GM21825 (cell line): ENCODE measurements at regions not wholly inside any gene's neighbourhood (a gene's known extent, or its start where the extent isn't known, plus 50 kb on each side); places are given as distances from the start of the nearest gene placed in this dataset.
"Not testable (repeated sequence)": the region's sequence is repeated elsewhere in the genome, so short reads cannot be mapped to it uniquely, and the experiment has no call there.

Source experiments
- ATAC-seq: cut with Tn5 transposase; IDR thresholded peaks from one replicate; pipeline ENCODE4 v1.9.1; 2021; ENCODE audit warnings: mild to moderate bottlenecking, moderate library complexity; ENCODE audit not compliant: unreplicated experiment

DNA sequence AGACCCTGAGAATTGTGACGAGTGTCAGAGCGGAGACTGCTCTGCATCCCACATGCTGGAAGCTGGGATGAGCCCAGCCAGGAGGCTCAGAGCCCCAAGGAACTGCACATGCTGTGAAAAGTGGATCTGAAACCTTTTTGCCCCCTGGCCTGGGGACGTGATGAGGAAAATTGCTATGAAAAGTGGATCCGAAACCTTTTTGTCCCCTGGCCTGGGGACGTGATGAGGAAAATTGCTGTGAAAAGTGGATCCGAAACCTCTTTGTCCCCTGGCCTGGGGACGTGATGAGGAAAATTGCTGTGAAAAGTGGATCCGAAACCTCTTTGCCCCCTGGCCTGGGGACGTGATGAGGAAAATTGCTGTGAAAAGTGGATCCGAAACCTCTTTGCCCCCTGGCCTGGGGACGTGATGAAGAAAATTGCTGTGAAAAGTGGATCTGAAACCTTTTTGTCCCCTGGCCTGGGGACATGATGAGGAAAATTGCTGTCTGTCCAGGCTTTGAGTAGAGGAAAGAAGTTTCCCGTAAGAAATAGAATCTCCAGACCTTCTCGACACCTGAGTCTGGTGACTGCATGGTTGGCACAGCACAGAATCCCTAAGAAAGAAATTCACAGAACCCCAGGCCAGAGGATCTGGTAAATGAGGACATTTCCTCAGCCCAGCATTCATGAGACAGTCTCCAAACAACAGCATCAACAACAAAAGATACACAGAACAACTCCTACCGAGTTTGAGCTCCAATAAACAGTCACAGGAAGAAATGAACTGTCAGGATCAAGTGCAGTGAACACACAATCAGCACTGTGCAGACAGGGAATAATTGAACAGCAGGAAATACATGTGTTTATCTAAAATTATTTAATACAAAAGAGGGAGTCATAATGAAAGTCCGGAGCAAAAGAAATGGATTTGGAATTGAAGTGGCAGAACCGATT lies 188.8 kb downstream of the LAT start:
- ATAC-seq = not testable (repeated sequence)

DNA sequence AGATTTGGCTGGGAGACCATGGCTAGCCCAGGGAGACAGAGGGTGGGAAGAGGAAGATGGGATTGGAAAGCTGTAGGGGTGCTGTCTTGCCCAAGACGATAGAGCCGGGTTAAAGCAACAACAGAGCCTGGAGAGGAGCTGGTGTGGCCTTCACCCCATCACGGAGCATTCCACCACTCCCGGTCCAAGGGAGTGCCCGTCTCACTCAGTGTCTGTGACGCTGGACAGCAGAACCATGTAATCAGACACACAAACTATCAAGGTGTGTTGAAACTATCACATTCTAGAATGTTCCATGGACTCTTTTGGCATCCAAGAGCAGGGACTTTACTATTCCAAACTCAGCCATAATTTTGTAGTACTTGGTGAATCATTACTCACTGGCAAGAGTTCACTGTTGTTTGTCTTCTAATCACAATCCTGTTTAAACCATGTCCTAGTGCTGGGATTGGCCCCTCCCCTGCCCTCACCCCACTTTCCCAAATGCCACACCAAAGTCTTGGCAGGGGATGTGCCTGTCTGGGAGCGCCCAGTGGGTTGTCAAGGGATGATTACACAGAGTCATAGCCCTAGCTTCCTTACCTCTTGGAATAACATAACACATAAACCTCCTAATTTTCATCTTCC lies 187.4 kb downstream of the LAT start:
- ATAC-seq = not testable (repeated sequence)

DNA sequence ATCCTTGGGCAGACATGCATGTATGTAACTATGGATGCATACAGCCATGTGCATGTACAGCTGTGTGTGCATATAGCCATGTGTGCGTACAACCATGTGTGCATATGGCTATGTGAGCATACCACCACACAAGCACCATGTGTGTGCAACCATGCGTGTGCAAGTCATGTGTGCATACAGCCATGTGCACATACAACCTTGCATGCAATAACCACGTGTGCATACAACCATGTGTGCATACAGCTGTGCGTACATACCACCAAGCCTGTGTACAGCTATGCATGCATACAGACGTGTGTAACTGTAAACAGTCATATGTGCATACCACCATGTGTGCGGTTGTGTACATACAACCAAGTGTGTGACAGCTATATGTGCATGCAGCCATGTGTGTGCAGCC lies 186.4 kb downstream of the LAT start:
- not testable (repeated sequence) for ATAC-seq

DNA sequence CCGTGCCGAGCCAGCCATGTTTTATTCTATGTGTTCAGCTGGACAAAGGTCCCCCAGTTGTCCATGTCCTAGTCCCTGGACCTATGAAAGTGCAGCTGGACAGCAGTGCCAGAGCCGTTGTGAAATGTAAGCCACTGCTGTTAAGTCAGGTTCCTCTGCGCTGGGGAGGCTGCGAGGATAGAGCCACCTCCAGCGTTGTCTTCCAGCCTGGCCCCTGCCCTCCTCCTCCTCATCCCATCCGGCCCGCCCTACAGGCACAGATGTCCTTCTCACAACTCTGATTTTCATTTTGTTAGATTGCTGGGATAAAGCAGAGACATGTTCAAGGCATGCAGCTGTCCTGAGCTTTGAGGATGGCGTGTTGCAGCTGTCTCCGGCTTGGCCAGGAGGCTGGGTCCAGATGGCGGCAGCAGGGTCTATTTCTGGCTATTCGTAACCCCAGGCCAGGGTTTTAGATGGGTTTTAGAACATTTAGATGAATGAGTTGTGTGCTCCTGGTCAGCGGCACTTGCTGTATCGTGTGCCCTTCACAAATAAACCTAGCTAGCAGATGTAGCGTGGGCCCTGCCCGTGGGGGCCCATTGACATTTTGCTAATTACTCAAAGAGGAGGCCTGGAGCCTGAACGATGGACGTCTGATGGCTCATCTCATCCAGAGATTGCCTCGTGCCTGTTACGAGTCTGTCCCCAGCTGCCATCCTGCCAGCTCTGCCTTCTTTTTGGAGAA lies 185.7 kb downstream of the LAT start:
- not testable (repeated sequence) for ATAC-seq

DNA sequence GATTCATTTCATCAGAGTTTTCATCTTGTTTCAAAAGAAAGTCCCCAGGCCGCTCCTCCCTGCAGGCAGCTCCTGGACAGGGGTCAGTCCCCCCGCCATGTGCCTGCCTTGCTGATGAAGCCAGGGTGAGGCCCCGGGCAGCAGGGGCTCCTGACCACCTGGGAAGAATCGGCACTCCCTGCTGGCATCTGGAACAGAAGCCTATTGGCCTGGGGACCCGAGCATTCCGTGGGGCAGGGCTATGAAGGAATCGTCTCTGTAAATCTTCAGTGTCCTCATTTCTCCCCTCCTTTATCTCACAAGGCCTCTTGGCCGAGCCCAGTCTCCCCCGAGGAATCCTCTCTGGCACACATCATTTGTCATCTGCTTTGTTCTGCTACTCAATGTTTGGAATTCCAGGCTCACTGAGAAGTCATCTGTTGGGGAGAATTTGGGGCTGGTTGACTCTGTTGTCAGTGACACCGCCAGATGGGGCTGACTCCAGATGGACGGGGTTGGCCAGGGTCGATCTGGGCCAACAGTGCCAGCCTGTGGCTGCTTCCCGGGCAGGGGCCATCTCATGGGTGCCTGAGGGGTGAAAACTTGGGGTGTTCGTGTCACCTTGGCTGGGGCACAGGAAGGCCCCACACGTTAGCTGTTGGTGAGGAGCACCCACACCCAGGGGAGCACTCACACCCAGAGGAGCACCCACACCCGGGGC lies 184.6 kb downstream of the LAT start:
- ATAC-seq = not testable (repeated sequence)

DNA sequence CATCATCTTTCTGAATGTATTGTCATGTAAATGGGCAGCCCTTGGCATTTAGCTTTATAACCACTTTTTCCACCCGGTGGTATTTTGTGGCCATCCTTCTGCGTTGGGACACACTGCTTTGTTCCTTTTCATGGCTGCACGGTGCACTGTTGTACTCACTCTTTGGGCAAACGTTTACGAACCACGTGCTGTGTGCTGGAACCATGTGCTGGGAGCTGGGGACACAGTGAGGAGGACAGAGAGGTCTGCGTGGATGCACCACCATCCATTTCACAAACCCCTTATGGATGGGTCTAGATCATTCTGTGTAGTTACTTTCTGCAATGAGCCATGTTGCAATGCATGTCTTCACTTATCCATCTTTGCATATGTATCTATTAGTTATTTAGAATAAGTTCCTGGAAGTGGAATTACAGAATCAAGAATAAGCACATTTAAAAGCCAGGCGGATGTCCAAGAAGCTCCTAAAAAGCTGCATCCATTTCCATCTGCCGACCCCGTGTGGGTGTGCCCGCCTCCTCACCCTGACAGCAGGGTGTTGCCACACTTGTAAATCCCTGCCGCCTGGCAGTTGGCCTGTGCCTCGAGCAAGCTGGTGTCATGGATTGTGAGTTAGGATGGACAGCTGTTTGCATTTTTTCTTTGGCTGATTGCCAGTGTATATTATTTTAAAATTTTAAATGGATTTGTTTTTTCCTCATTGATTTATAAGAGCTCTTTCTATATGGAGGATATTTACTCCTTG lies 183.8 kb downstream of the LAT start:
- not testable (repeated sequence) for ATAC-seq

DNA sequence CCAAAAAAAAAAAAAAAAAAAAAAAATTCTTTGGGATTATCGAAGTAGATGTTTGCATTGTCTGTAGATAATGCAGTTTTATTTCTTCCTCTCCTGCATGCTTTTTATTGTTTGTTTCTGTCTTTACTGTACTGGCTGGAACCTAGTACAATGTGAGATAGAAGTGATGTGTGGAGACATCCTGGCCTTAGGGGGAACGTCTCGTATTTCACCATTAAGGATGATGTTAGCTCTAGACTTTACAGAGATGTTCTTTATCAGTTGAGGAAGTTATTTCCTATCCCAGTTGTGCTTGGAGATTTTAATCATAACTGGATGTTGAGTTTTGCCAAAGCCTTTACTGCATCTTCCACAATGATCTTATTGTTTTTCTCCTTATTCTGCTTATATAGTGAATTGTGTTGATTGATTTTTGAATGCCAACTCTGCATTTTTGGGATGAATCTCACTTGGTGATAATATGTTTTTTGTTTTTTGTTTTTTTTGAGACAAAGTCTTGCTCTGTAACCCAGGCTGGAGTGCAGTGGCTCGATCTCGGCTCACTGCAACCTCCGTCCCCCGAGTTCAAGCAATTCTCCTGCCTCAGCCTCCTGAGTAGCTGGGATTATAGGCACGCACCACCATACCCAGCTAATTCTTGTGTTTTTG lies 179.7 kb downstream of the LAT start:
- ATAC-seq = not testable (repeated sequence)

DNA sequence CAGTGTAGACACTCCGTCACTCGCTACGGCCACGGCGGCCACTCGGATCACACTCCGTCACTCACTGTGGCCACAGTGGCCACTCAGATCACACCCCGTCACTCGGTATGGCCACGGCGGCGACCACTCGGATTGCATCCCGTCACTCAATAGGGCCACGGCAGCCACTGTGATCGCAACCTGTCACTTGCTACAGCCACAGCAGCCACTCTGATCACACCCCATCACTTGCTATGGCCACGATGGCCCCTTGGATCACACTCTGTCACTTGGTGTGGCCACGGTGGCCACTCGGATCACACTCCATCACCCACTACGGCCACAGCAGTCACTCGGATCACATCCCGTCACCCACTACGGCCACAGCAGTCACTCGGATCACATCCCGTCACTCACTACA lies 175.3 kb downstream of the LAT start:
- not testable (repeated sequence) for ATAC-seq

DNA sequence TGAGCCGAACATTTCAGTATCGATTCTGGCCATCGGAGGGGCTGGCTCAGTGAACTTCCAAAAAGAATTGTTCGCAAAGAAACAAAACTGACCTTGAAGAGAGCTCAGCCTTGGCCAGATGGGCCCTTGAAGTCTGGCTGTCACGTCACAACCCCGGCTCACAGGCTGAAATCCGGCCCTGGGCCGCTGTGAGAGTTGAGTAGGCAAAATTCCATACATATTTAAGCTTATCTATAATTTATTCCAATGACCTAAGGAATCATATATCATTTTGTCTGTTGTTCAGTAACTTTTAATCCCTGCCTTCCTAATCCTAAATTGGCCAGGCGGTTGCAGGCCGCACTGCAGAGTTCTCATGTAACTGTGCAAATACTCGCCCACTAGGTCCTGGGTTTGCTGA lies 174.8 kb downstream of the LAT start:
- ATAC-seq = not testable (repeated sequence)

DNA sequence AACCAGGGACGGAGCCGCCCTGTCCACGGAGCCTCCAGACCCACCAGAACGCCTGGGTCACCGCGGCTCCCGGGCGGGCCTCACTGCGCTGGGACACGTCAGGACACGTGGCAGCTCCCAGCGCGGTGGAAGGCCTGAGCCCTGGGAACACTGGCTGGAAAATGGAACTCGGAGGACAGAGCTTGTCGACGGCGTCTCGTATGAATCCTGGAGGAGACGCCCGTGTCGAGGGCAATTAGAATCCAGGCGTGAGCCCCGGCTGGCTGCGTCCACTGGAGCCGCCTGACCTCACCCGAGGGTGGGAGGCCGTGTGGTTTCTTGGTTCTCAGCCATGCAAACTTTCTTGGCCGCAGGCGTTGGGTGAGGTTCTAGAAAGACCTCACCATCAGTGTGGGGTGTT lies 173.9 kb downstream of the LAT start:
- ATAC-seq = no peak

DNA sequence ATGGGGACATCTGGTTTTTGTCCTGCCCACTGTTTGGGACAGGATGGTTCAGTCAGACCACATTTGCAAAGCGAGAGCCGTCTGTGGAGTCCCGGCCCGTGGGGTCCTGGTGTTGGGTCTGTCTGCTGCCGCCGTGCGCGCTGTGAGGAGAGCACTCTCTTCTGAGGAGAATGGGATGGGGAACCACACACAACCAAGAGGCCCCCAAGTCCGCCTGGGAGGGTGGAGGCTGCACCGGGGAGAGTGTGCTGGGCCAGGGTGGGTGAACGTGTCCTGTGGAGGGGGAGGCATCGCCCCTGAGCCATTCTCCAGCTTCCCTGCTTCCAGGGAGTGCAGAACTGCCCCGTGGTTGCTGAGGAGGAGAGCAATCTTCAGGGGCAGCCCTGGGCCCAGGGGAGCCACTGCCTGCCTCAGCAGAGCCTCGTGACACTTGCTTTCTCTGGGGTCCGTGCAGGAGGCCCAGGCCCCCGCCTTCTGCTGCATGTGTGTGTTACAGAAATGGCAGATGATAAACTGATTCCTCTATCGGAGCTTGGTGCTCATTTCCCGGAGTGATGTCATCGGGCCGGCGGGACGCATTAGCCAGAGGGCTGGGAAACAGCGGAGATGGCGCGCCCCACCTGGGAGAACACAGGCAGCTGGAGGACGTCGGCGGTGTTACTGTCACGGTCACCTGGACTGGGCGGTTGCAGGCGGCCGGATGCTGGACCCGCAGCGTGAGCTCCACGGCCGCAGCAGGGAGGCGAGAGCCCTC lies 173.4 kb downstream of the LAT start:
- ATAC-seq = not testable (repeated sequence)

DNA sequence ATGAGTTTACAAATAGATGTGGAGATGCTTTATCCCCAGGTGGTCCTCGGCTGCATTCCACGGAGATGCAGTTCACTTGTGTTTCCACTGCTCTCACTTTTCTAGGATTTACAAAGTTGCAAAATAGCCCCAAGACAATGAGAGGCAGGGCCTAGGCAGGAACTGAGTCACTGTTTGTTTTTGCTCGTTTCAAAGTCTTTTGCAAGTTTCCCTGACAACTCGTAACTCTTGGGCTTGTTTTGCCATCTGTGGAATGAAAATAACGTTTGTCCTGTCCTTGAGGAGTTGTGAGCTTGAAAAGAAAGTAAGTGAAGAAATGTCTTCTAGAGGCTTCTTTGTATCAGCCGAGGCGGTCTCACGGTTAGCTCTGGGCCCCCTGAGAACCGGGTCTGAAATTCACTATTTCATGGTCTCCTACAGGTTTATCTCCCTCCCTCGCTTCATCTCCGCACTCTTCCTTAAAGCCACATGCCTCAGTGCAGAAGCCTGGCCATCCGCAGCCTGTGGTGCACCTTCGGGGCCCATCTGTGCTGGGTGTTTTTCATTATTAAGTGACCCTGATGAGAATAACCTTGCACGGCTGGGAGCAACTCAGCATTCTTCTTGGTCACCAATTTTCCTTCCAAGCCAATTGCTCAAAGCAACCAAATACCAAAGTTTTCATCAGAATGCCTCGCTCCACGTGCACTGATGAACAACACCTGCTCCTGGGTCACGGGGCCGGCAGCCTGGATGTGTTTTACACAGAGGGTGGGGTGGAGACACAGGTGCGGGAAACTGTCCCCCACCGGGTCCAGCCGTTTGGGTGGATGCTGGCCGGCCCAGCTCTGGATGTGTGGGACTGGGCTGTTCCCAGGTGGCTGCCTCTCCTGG lies 172.4 kb downstream of the LAT start:
- ATAC-seq = not testable (repeated sequence)

DNA sequence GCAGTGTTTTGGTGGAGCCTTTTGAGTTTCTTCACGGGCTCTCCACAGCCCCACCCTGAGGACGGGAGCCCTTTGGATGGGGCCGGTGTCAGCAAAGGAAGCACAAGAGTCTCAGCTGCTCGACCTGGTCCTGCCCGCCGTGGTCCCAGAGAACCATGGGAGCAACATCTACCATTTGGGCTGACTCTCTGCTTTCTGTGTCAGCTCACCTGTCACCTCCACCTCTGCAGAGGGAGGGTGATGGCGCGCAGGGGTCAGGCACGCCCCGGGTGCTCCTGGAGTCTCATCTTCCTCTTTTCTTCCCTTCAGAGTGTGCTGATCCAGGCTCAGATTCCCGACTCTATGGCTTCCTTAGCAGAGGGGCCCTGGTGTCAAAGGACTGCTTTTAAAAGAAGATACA lies 171.7 kb downstream of the LAT start:
- no peak for ATAC-seq

DNA sequence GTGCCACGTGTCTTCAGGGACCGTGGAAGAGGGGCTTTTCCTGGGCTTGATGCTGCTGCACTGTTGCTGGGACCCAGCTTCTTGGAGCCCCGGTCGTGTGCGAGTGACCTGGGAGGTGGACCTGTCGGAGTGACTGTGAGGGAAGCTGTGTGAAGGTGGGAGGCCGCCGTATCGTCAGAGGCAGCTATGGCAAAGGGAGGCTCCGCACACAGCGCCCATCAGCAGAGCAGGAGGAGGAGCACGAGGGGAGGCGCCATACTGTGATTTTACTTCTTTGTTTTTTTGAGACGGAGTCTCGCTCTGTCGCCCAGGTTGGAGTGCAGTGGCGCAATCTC lies 171.0 kb downstream of the LAT start:
- ATAC-seq = not testable (repeated sequence)

DNA sequence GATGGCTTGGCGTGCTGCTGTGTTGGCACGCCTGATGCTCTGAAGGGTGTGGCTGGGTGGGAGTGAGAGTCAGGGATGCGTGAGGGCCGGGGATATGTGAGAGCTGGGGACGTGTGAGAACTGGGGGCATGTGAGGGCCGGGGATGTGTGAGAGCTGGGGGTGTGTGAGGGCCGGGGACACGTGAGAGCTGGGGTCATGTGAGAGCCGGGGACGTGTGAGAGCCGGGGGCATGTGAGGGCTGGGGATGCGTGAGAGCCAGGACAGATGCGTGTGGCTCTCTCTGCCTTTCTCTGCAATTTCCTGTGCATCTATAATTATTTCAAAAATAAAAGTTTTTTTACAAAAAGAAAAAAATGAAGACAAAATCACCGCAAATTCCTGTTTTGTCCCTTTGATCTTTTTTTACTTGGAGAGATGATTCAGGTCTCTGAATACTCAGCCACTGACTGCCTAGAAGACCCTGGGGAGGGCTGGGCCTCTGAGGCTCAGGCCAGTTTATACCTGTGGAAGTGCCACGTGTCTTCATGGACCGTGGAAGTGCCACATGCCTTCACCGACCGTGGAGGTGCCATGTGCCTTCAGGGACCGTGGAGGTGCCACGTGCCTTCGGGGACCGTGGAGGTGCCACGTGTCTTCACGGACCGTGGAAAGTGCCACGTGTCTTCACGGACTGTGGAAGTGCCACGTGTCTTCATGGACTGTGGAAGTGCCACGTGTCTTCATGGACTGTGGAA lies 170.4 kb downstream of the LAT start:
- not testable (repeated sequence) for ATAC-seq

DNA sequence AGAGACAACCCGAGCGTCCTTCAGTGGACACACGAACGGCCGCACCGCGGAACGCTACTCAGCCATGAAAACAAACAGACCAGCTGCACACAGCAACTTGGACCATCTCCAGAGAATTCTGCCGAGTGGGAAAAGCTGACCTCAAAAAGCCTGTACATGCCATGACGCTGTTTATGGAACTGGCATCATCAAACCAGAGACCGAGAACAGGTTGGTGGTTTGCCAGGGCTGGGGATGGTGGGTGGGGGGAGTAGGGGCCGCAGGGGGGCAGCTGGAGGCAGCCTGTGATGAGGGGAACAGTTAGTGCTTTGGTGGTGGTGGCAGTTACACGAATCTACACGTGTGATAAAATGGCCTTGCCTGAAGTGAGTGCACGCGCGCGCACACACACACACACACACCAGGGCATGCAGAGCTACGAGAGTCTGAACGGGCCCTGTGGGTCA lies 169.8 kb downstream of the LAT start:
- no peak for ATAC-seq

DNA sequence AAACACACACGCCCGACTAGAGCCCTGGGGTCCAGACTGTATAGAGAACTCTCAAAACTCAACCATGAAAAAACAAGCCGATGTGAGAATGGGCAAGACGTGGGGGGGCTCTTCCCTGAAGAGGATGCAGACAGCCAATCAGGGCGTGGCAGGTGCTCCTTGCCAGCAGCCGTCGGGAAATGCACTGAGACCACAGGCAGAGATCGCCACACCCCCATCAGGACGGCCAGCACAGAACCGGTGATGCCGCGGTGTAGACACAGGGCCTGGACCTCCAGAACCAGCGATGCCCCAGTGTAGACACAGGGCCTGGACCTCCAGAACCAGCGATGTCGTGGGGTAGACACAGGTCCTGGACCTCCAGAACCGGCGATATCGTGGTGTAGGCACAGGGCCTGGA lies 169.2 kb downstream of the LAT start:
- ATAC-seq = no peak
